ENCODE measurements at regions not wholly inside any gene's neighbourhood (a gene's known extent, or its start where the extent isn't known, plus 50 kb on each side); places are given as distances from the start of the nearest gene placed in this dataset.

DNA sequence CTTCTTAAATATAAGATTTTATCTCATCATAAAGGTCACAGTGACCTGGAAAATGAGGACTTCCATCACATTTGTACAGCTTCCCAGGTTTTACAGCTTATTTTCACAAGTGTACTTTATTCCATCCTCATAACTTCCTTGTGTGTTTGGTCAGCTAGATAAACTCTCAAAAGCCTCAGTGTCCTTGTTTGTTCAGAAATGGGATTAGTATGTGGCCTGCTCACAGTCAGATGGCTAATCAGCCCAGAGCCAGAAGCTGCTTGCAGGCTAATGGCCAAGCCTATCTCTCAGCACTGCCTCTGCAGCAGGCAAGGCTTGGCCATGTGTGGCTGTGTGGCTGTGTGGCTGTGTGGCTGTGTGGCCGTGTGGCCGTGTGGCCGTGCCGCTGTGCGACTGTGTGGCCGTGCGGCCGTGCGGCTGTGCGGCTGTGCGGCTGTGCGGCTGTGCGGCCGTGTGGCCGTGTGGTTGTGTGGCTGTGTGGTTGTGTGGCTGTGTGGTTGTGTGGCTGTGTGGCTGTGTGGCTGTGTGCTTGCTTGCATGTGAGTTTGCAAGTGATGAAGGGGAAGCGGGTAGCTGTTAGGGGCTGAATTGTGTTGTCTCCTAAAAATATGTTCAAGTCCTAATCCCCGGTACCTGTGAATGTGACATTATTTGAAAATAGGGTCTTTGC lies 233.0 kb upstream of the TNP1 start:
- no peak for DNase-seq (ENCODE audit: low read depth, low spot score)

DNA sequence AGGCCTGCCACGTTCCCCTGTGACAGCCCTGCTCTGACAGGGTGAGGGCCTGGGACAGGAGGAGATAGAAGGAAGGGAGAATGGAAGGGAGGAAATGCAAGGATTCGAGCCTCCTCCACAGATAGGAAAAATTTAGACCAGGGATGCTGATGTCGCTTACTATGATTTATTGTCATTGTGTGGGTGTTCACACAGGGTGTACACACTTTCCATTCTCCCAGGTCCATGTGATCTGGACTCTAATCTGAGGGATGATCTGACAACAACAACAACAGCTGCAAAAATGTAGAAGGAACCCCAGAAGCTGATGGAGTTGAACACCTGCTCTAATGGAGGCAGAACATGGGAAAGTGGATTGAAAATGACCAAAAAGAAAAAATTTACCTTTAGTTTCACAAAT lies 231.7 kb upstream of the TNP1 start:
- no peak for DNase-seq (ENCODE audit: low read depth, low spot score)

GRCh38 chr2:217090884-217091283 lies 231.0 kb upstream of the TNP1 start:
- DNase-seq (ENCODE audit: low read depth, low spot score), result no peak

DNA sequence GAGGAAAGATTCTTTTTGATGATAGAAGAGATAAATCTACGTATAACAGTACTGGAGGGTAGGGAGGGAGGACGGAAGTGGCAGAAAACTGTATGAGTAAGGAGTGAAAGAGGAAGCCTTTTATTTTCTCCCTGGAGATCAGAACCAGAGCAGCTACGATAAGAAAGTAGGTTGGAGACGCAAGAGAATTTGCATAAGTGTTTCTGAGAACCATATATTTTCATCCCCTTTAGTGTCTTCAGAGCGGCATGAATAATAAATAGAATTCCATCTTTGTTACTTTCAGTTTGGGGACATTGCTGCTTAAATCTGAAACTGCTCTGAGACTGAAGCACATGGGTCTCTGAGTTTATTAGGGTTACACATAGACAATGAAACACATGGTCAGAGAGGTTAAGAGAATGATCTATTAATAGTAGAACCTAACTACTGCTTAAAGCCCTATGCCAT lies 230.2 kb upstream of the TNP1 start:
- no peak for DNase-seq (ENCODE audit: low read depth, low spot score)

DNA sequence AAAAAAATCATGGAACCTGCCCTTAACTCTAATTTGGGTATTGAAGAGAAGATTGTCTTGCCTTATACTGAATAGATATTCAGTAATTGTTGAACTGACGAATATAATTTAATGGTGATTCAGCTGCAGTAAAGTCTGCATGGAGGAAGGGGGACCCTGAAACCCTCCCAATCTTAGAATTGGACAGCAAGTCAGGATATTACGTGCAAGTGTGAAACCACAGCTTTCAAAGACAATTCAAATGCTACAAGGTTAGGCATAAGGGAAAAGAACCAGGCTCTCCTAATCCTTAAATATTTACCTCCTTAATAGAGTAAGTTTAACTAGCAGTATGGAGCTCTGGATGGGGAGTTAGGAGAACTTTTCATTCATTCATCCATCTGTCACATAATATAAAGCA lies 226.9 kb upstream of the TNP1 start:
- no peak for DNase-seq (ENCODE audit: low read depth, low spot score)

DNA sequence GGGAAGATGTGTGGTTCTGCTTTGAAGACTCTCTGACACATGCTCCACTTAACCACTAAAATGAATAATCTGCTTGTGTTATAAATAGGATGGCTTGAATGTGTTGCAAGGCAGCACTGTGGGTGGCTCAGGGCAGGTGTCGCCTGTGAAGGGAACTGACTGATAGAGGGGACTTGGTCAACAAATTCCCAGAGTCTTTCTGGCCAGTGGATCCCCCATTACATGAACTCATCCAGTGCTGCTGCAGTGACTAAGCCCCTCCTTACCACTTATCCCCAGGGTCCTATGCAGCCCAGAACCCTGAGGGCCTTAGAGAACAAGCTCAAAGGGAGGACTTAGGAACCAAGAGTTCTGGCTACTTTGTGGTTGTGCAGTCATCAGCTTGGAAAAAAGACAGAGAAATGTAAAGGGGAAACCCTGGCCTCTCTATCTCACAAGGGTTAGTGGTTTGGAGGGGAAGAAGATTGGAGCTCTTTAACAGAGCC lies 226.2 kb upstream of the TNP1 start:
- DNase-seq (ENCODE audit: low read depth, low spot score), result no peak

GRCh38 chr2:217085543-217085942 lies 225.7 kb upstream of the TNP1 start:
- no peak for DNase-seq (ENCODE audit: low read depth, low spot score)

DNA sequence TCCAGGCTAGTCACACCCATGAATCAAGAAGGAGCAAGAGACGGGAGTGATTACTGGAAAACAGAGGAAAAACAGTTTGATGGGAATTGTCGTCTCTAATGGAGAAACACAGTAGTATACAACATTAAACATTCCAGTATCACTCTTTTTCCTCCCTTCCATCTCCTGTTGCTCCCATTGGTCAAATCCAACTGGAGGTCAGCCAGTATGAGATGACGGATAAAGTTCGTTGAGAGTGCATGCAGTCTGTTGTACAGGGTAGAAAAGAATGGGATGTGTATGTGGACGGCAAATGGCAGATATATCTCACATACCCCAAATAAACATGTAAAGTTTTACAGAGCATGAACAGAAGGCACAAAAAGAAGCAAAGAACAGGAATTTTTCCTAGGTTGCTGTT lies 221.9 kb upstream of the TNP1 start:
- no peak for DNase-seq (ENCODE audit: low read depth, low spot score)

DNA sequence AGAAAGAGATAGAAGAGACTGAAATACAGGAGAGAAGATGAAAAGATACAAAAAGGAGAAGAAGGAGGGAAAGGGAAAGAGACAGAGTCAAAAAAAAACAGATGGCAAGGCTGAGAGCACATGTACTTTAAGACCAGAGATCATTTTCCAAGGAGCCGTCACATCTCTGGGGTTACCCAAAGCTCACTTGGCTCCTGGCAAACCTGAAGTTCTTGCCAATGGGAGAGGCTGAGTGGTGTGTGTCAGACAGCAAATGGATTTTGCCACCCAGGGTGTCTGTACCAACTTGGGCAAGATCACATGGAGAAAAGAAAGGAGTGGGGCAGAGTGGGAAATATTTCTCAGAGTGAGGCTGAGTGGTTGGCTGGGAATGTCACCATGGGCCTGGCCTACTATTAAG lies 219.3 kb upstream of the TNP1 start:
- DNase-seq (ENCODE audit: low read depth, low spot score), result no peak

DNA sequence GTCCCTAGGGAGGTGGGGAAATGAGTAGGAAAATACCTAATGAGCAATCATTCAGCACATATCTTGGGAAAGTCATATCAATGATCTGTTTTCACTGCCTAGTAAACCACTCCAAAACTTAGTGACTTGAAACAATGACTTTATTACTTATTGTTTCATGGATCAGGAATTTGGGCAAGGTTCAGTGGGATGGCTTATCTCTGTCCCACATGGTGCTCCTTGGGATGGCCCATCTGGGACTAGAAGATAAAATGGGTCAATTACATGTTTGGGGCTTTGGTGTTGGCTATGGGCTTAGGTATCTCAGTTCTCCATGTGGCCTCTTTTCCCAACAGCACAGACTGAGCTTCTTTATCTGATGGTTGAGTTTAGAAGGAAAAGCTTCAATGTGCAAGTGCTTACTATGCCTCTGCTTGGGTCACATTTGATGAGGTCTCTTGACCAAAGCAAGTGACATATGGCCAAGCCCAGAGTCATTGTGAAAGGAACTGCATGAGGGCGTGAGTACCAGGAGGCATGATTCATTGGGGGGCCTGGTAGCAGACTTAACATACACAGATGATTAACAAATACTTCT lies 218.1 kb upstream of the TNP1 start:
- no peak for DNase-seq (ENCODE audit: low read depth, low spot score)

DNA sequence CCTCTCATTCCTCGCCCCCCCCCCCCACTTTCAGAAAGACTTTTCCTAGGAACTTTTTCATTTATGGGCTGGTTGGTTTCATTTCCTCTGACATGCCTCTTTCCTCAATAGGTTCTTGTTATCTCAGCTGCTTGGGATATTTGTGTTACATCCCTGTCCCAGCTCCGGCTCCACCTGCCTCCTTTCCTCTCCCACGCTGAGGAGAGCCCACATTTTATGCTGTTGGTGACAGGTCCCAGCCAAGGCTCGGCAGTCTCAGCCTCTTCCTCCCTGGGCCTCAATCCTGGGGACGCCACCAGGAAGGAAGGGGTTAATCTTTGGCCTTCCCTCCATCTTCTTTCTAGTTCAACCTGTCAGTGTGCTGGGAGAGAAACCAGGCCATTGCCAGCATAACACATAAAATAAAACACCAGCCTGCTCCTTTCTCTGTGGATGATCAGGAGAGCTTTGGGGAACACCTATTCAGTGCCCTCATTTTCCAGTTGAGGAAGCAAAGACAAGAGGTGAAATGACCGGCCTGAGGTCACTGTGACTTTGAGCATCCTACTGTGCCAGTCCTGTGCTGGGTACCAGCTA lies 216.9 kb upstream of the TNP1 start:
- no peak for DNase-seq (ENCODE audit: low read depth, low spot score)

GRCh38 chr2:217076058-217076435 lies 216.2 kb upstream of the TNP1 start:
- DNase-seq (ENCODE audit: low read depth, low spot score), result no peak

DNA sequence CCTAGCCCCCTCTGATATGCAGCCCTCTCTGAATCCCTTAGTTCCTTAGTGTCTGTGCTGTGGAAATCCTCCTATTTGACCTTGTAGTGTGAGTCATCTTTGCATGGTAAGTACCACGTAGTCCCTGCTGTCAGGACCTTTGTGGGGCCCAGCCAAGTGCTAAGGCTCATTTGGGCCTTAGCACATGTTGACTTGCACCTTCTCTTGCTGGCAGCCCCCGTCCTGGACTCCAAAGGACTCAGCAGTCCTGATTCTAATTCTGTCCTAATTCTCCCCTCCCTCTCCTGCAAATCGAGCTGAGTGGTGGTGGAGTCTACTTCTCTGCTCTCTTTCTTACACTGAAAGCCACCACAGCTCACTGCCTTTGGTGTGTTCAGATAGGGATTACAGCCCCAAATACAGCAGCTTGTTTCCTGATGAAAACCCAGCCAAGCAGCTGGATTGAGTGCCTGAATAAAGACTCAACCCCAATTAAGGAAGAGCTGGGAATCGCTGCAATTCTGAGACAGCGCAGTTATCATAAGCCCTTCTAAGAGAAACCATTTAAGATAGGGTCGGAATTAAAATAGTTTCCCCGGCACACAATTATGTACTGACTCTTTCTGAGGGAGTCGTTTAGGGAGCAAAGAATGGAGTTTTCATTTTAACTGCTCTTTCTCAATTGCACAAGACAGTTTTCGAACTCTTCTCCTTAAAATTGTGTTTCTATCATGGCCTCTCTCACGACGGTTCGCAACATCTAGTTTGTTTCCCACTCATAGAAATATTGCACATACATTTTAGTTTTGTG lies 215.6 kb upstream of the TNP1 start:
- DNase-seq (ENCODE audit: low read depth, low spot score), result no peak

- no peak for DNase-seq (ENCODE audit: low read depth, low spot score)
Measured at GRCh38 chr2:217074576-217075255, 214.9 kb upstream of the TNP1 start.

DNA sequence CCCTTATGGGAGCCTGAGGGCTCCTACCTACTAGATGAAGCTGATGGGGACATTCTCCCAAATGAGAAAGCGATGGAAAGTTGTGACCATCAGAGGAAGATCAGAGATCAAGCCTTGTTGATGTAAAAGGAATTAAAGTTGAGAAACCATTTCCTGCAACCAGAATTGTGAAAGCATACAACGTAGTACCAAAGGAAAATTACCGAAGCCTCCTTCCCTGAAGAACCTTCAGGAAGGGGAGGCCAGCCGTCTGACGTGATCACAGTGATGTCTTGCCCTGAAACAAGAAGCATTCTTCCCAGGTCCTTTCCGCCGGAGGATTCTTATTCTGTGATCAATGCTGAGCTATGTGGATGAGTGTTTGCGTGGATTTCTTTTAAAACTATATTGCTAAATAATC lies 211.6 kb upstream of the TNP1 start:
- DNase-seq (ENCODE audit: low read depth, low spot score), result no peak

DNA sequence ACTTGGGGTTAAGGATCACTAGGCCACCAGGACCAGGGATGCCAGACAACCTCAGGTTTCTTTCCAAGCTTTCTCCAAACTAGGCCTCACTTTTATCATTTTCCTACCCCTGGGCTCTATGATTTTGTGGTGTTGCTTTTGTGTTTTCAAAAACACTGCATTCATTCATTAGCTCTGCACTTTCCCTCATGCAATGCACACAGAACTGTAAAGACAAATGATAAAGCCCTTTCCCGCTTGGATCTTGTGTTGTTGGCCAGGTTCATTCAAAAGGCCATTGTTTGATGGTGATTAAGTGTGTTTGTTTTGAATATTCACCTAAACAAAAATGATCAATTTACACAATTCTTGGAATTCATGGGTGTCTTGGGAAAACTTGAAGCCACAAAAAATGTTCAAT lies 210.7 kb upstream of the TNP1 start:
- no peak for DNase-seq (ENCODE audit: low read depth, low spot score)

DNA sequence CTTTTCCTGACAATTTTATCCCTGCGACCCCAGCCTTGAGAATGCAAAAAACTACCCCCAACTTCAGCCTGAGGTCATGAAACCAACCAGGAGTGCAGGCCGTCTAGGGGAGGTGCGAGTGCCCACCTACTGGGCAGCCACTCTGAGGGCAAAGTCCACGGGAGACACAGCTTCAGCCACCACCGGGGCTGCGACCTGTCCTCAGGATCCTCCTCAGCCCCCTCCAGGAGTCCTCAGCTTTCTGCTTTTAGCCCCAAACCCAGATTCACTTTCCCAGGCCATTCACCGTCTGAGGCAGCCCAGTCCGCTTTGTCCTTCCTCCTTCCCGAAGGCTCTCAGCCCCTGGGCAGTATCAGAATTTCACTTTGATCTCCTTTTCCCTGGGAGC lies 210.2 kb upstream of the TNP1 start:
- no peak for DNase-seq (ENCODE audit: low read depth, low spot score)

- no peak for DNase-seq (ENCODE audit: low read depth, low spot score)
Measured at GRCh38 chr2:217069263-217070042, 209.6 kb upstream of the TNP1 start.

DNA sequence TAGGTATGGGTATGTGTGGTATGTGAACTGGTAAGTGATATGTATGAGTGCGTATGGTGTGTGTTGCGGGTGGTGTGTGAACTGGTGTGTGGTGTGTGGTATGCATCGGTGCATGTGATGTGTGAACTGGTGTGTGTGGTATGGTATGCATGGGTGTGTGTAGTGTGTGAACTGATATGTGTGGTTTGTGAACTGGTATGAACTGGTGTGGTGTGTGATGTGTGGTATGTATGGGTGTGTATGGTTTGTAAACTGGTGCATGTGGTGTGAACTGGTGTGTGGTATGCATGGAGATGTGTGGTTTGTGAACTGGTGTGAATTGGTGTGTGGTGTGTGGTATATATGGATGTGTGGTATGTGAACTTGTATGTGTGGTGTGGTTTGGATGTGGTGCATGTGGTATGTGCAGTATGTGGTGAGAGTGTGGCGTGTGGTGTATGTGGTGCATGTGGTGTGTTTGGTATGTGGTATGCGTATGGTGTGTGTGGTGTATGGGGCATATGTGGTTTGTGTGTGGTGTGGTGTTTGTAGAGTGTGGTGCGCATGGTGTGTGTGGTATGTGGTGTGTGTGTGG lies 208.9 kb upstream of the TNP1 start:
- no peak for DNase-seq (ENCODE audit: low read depth, low spot score)

DNA sequence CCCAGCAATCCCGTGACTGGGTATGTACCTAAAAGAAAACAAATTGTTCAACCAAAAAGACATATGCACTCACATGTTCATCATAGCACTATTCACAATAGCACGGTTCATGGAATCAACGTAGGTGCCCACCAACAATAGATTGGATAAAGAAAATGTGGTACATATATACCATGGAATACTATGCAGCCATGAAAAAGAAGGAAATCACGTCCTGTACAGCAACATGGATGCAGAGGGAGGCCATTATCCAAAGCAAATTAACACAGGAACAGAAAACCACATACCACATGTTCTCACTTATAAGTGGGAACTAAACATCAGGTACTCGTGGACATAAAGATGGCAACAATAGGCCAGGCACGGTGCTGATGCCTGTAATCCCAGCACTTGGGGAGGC lies 207.9 kb upstream of the TNP1 start:
- no peak for DNase-seq (ENCODE audit: low read depth, low spot score)

Data from astrocyte of the hippocampus (primary cell).